MCF 10A (cell line): ENCODE measurements at regions not wholly inside any gene's neighbourhood (a gene's known extent, or its start where the extent isn't known, plus 50 kb on each side); places are given as distances from the start of the nearest gene placed in this dataset.

Experiments
- BruUV-seq: library from RNA; stranded (reverse); fragments of 400-500 nt; replicated peaks from 2 replicates; lab custom pipeline; 2021; lab: Mats Ljungman, UMichigan
- CTCF ChIA-PET: fragments of 300-600 bp; sonication (Branson Sonifier 250); formaldehyde crosslinking; extraction: SDS; loops from one replicate; lab custom pipeline; 2021; ENCODE audit warnings: antibody characterized with exemption, inconsistent platforms; lab: Yijun Ruan, JAX
- POLR2A ChIA-PET: fragments of 300-600, 350-650 bp; sonication (Branson Sonifier 250); formaldehyde crosslinking; extraction: SDS; loops from one replicate; lab custom pipeline; 2020; ENCODE audit warnings: antibody characterized with exemption, inconsistent platforms; lab: Yijun Ruan, JAX
- DNase-seq: peaks from one replicate; pipeline ENCODE4 v3.0.0-alpha.2; 2018; ENCODE audit not compliant: unreplicated experiment
- H3K27ac Mint-ChIP-seq: one replicate; pipeline ENCODE4 v1.8.0; 2022; ENCODE audit warnings: mild to moderate bottlenecking, low read depth, mixed read lengths; ENCODE audit not compliant: unreplicated experiment
- H3K27me3 Mint-ChIP-seq: one replicate; pipeline ENCODE4 v1.8.0; 2022; ENCODE audit warnings: mixed read lengths; ENCODE audit not compliant: insufficient read depth, unreplicated experiment
- H3K36me3 Mint-ChIP-seq: one replicate; pipeline ENCODE4 v1.8.0; 2022; ENCODE audit warnings: mild to moderate bottlenecking, moderate library complexity, mixed read lengths; ENCODE audit not compliant: insufficient read depth, unreplicated experiment
- H3K4me1 Mint-ChIP-seq: one replicate; pipeline ENCODE4 v1.8.0; 2022; ENCODE audit warnings: mixed read lengths; ENCODE audit not compliant: insufficient read depth, unreplicated experiment
- H3K4me3 Mint-ChIP-seq: one replicate; pipeline ENCODE4 v1.8.0; 2022; ENCODE audit warnings: mild to moderate bottlenecking, moderate library complexity, mixed read lengths; ENCODE audit not compliant: unreplicated experiment
- H3K9me3 Mint-ChIP-seq: one replicate; pipeline ENCODE4 v1.8.0; 2022; ENCODE audit warnings: mixed read lengths; ENCODE audit not compliant: unreplicated experiment
- CTCF ChIP-seq: fragments of 200-600 bp; IDR thresholded peaks from one replicate; pipeline ENCODE4 v1.8.0; 2022; ENCODE audit warnings: antibody characterized with exemption, mild to moderate bottlenecking; ENCODE audit not compliant: unreplicated experiment
- intact Hi-C: fragments of 100-400 bp; cut with micrococcal nuclease; formaldehyde crosslinking; loops from 2 replicates; pipeline ENCODE4 v1.14.1; 2022

- CTCF ChIA-PET = interaction anchor here (0.6 kb wide), 1 partner anchor 37 kb away, joined by 4 read pairs; no protein-coding TSS in a partner anchor
- intact Hi-C loops = no loop called here
- BruUV-seq = no TSS peak
- no peaks in the 10 kb centered on the region for H3K27me3 Mint-ChIP-seq
- H3K36me3 Mint-ChIP-seq = no peaks in the 10 kb centered on the region
- POLR2A ChIA-PET = no interaction called here
- peak; percentile 68 for DNase-seq
- H3K9me3 Mint-ChIP-seq = no peaks in the 10 kb centered on the region
- no peak overlapping the region for H3K27ac Mint-ChIP-seq
- H3K4me1 Mint-ChIP-seq = peaks cover 13% of the 10 kb centered on the region
- no peak overlapping the region for H3K4me3 Mint-ChIP-seq
- no peak for TF ChIP-seq CTCF
Observed at GRCh38 chr4:146577111-146577510, 55.4 kb upstream of the SLC10A7 start.

- H3K9me3 Mint-ChIP-seq = no peaks in the 10 kb centered on the region
- ChIA-PET CTCF (interaction anchor here (0.7 to 1.0 kb wide), 2 partner anchors 7 to 10 kb away, joined by 3 read pairs; no protein-coding TSS in a partner anchor), POLR2A (no interaction called here)
- H3K27ac Mint-ChIP-seq = no peak overlapping the region
- TF ChIP-seq CTCF = peak; percentile 32
- no peaks in the 10 kb centered on the region for H3K27me3 Mint-ChIP-seq
- no peaks in the 10 kb centered on the region for H3K36me3 Mint-ChIP-seq
- peak; percentile 35 for DNase-seq
- intact Hi-C loops = no loop called here
- BruUV-seq = no TSS peak
- no peak overlapping the region for H3K4me3 Mint-ChIP-seq
- H3K4me1 Mint-ChIP-seq = peaks cover 15% of the 10 kb centered on the region
Observed at GRCh38 chr4:146582864-146583263, 55.8 kb upstream of the POU4F2 start.

GRCh38 chr4:146585761-146586333 lies 52.8 kb upstream of the POU4F2 start:
- intact Hi-C loops = loop anchor here (1.0 kb wide), 1 partner anchor 330 kb away; no protein-coding TSS in a partner anchor
- no peak for TF ChIP-seq CTCF
- no peaks in the 10 kb centered on the region for H3K36me3 Mint-ChIP-seq
- DNase-seq = peak; percentile 80
- CTCF ChIA-PET = interaction anchor here (0.6 to 1.5 kb wide), 6 partner anchors 11 to 1181 kb away, joined by 3 to 6 read pairs (median 4); no protein-coding TSS in a partner anchor
- POLR2A ChIA-PET = interaction anchor here (0.6 to 2.1 kb wide), 9 partner anchors 11 to 1004 kb away, joined by 3 to 10 read pairs (median 3); no protein-coding TSS in a partner anchor
- H3K4me1 Mint-ChIP-seq = peaks cover 15% of the 10 kb centered on the region
- H3K27ac Mint-ChIP-seq = peak overlapping the region; percentile 78
- no TSS peak for BruUV-seq
- H3K4me3 Mint-ChIP-seq = no peak overlapping the region
- H3K27me3 Mint-ChIP-seq = no peaks in the 10 kb centered on the region
- no peaks in the 10 kb centered on the region for H3K9me3 Mint-ChIP-seq
